ENCODE measurements at regions not wholly inside any gene's neighbourhood (a gene's known extent, or its start where the extent isn't known, plus 50 kb on each side); places are given as distances from the start of the nearest gene placed in this dataset.

DNA sequence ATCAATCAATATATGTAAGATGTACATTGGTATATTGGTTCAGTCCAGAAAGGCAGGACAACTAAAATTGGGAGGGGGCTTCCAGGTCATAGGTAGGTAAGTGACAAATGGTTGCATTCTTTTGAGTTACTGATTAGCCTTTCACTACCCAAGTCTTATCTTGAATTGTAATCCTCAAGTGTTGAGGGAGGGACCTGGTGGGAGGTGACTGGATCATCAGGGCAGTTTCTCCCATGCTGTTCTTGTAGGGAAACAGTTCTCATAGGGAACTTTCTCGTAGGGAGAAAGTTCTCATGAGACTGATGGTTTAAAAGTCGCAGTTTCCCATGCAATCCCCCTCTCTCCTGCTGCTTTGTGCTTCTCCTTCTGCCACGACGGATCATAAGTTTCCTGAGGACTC lies 809.2 kb downstream of the KCNT2 start:
- DNase-seq, result no peak

DNA sequence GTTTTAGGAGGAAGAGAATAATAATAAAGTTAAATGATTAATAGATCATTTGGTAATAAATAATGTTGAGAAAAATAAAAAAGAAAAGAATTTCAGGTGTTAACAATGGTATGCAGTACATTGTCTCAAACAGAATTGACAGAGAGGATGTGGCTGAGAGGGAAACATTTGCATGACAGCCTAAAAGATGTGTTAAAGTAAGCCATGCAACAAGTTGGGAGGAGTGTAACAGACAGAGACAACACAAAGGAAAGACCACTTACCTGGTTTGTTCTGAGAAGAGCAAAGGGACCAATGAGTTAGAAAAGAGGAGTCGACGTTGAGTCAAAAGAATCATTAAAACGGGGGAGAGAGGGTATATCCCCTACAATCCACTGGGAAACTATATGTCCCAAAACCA lies 814.0 kb downstream of the KCNT2 start:
- DNase-seq, result no peak

DNA sequence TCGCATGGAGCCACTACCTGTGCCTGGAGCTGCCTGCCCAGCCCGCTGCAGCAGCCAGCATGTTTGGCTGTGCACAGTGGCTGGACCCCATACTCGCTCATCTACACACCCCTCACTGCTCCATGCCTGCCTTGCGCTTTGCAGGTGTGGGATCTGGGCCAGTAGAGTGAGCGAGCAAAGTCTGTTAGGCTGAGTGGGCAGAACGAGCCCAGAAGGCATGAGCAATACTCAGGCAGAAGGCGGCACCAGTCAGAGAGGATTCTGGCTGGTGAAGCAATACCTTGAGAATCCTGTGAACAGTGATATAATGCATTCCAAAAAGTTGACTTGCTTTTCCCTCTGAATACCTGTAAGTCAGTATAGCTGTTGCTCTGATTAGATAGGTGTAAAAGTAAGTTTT lies 816.4 kb downstream of the KCNT2 start:
- DNase-seq, result no peak

DNA sequence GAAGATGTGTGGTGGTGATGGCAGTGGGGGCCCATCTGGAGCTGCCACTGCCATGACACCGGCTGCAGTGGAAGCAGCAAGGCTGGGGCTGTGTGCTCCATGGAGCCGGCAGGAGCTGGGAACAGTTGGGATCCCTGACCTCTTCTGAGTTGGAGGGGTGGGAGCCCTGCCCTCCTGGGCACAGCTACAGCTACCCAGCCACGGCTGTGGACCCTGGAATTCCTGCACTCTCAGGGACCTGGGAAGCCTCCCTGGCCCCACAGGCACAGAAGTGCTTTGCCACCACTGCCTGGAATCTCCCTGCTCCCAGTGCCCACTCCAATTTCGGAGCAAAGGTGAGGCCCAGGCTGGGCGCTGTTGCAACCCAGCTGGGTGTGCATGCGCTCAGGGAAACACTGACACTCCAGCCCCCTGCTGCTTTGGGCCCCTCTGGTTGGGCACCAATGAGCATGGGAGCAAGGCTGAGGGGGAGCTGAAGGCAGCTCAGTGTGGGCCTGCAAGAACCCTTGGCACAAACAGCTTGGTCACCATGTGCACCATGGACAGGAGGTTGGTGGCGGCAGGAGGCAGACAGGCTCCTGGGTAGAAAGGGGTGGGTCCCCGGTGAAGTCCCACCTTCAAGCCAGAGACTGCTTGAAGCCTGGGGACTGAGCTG lies 817.6 kb downstream of the KCNT2 start:
- no peak for DNase-seq

DNA sequence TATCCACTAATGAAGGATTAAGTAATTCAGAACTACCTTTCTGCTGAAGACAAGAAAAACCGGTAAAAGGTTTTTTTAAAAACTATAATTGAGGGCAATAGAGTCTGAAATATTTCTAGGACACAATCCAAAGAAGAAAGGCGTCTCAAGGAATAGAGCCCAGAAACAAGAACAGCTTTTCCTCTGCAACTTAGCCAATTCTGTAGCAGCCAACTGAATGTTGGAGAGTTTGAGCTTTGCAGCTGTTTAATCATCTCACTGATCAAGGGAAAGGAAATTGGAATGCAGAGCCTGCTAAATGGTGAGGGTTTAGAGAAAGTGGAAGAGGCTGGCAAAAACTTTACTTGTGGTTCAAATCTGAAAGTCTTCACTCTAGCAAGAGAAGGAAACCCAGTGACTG lies 818.9 kb downstream of the KCNT2 start:
- DNase-seq, result no peak

DNA sequence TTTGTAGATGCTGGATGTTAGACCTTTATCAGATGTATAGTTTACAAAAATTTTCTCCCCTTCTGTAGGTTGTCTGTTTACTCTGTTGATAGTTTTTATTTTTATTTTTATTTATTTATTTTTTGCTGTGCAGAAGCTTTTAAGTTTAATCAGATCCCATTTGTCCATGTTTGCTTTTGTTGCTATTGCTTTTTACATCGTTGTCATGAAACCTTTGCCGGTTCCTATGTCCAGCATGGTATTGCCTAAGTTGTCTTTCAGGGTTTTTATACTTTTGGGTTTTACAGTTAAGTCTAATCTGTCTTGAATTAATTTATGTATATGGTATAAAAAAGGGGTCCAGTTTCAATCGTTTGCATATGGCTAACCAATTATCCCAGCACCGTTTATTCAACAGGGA lies 819.5 kb downstream of the KCNT2 start:
- no peak for DNase-seq

DNA sequence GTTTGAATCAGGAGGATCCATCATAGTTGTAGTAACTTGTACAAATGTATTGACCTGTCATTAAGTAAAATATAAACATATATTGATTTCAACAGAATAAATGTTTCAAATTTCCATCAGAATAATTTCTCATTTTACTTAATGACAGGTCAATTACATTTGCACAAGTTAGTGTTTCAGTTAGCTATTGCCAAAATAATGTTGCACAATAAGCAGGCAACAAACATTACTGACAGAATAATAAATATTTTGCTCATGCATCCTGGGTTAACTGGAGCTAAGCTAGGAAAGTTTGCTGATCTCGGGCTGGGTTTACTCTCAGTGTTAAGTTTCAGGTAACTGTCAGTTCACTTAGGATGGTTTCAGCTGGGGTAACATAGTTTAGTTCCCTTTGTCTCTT lies 822.4 kb downstream of the KCNT2 start:
- no peak for DNase-seq

DNA sequence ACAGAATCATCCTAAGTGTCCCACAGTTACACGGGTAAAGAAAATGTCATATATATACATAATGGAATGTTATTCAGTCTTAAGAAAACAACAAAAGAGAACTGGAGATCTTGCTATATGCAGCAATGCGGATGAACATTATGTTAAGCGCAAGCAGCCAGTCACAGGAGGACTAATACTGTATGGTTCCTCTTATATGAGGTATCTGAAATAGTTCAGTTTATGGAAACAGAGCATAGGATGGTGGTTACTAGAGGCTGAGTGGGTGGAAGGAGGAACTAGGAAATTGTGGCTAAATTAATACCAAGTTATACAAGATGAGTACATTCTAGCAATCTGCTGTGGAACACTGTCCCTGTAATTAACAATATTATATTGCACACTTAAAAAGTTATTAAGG lies 834.3 kb downstream of the KCNT2 start:
- no peak for DNase-seq

DNA sequence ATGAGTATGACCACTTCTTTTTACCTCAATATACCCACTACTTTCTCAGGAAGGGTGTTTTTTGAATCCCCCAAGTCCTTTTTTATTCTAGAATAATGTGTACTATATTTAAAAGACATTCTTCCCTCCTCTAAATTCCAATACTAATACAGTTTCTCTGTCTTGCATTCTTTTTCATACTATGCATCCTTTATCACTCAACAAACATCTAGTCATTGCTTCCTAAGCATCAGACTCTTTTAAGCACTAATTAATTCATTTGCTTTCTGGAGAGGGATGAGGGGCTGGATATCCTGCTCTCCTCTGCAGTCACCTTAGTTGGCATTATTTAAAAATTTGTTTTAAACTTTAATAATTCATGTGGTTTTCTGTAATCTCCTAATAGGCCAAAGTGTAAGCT lies 838.8 kb downstream of the KCNT2 start:
- no peak for DNase-seq

DNA sequence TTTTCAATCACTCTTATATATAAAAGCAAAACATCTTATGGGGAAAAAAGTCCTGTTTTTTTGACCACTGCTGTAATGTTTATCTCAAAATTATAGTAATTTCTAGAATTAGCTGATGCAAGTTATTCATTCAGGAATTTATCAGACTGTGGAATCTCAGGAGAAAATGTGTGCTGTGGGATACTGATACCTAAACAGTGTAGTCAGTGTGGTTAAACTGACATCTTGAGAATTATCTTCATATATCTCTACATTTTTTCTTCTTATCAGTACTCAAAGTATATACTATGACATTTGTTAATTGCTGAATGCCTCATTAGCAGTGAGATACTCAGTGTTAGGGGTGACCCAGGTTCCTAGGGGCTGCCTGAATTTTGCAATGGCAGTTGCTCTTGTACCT lies 839.3 kb downstream of the KCNT2 start:
- no peak for DNase-seq

DNA sequence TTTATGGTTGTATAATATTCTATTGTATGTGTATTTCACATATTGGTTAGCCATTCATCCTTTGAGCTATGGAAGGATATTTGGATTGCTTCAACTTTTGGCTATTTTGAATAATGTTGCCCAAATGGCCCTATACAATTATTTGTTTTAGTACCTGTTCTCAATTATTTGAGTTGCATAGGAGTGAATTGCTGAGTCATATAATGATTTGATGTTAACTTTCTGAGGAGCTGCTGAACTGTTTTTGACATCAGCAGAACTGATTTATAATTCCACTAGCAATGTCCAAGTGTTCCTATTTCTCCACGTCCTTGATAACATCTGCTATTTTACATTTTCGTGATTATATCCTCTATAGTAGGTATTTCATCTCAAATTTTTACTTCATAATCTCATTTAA lies 839.9 kb downstream of the KCNT2 start:
- no peak for DNase-seq

DNA sequence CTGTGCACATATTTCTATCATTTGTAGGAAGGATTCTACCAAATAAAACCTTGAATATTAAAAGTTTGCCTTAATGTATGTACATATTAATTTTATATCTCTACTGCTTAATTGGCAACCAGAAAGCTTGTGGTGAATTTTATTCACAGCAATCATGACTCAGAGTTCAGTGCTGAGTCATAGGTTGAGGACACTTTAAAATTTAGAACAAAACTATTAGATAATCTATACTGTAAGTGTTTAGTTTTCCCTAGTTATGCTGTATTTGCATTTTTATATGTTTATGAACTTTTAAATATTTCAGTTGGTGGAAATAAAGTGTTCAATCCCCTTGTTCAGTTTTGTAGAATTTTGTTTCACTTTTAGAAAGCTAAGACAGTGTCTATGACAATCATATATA lies 841.5 kb downstream of the KCNT2 start:
- no peak for DNase-seq

DNA sequence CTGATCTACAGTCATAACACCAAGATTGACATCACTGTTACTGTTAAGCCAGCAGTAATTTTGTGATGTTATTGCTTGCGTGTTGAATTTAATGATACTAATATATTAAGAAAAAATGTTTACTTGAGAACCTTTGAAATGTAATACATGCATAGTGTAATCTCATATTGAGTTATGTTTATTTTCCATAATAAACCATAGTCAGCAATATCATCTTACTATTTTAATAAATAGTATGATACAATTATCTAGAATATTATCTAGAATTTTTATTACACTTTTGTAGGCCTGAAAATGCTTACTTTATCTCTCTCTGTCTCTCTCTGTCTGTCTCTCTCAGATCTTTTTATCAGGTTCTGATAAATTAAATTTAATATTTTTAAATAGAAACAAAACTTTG lies 843.1 kb downstream of the KCNT2 start:
- no peak for DNase-seq

DNA sequence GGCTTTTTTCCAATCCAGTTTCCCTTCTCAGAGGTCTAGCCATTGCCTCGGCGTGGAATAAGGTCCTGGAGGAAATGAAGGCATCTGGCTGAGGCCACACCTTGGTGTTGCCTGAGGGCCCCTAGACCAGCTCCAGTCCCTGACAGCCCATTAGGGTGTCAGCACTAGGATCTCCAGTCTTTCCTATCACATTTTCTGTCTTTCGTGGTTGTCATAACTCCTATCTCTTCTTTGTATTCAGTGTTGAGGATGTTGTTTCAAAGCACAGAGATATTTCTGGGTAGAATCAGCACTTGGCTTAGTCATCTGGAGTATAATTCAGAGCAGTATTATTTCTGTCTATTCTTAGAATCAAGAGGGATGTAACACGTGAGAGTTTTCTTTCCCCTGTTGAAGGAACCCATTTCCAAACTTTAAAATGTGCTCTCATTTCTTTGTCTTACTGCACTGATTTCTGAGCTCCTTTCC lies 844.3 kb downstream of the KCNT2 start:
- no peak for DNase-seq

DNA sequence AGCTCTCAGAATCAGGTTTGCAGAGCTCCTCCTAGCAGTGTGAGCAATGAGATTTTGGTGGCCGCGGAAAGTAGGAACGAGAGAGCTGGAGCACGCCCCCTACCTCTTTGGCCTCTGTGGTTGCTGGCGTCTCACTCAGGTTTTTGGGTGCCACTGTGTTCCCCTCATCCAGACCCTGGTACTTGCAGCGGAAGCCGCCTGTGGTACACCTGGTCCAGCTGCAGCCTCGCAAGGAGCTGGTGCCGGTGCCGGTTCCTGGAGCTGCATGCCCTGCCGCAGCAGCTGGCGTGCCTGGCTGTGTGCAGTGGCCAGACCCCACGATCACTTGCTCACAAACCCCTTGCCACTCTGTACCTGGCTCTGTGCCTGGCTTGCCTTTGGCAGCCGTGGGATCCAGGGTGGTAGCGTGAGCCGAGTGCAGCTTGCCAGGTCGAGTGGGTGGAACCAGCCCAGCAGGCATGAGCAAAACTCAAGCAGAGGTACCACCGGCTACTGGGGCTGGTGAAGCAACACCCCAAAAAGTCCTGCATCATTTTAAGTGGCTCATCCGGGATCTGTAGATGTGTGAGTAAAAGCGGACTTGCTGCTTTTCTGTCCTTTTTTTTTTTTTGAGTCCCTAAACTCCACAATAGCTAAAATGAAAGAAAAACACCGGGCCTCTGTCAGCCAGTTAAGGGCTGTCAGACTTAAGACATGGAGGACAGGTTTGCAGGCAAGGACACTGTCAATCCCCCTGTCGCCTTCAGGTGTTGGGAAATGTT lies 844.9 kb downstream of the KCNT2 start:
- peak; percentile 68 for DNase-seq

DNA sequence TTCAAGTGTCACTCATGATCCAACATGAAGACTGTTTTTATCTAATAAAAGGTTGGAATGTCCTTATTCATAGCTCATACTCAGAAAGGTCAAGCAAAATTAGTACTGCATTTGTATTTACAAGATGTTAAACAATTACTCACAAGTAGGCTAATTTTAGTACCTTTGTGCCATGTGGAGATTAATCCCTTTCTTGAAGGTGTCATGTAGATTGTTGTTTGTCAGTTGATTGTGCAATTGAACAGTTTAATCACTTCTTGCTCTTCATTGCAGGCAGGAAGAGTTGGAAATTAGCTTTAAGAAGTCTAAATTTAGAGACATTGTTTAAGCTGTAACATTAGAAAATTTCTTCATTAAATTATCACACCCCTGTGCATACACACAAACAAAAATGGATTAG lies 847.1 kb downstream of the KCNT2 start:
- no peak for DNase-seq

DNA sequence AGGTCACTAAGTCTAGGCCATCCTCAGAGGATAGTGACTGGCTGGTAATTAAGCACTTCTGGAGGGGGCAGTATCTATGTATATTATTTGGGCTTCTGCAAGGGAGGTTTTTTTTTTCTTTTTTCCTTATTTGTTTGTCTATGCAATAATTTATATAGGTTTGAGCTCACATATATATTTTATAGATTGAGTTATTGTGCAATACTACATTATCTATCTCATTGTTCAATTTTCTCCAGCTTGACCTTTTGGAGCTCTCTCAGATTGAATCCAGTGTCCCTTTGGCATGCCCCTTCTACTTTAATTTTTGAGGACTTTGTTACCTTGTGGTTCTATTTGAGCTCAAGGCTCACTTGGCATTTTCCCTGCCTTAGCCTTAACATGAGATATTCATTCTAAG lies 852.1 kb downstream of the KCNT2 start:
- DNase-seq, result no peak

DNA sequence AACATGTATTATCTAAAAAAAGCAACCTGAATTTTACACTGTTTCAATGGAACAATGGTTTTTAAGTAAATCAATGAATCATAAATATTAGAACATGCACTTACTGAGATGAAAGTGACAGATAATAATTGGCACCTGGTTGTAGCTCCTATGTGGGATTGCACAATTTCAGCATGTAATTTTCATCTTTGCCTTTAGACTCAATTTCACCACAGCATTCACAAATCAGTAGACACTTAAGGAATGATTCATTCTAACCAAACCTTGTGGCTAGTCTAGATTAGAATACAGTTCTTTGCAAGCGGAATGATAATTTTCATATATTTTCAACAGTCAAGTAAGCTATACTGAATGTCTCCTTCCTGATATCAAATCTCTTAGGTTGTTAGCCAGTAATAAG lies 853.4 kb downstream of the KCNT2 start:
- DNase-seq, result no peak

DNA sequence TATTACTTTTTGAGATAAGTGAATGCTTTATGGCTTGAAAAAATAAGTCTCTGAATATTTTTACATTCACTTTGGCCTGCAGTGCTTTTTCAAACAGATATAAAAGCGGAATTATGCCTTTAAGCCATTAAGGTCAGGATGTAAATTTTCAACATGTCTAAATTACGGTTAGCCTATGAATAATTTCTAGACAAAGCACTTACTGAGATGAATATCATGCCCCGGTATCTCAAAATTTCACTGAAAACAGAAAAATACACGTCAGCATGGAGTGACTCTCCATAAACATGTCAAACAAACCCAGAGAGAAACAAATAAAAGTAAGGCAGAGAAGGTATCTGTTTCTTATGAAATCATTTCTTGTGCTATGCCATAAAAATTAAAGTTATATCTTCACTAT lies 853.9 kb downstream of the KCNT2 start:
- no peak for DNase-seq

DNA sequence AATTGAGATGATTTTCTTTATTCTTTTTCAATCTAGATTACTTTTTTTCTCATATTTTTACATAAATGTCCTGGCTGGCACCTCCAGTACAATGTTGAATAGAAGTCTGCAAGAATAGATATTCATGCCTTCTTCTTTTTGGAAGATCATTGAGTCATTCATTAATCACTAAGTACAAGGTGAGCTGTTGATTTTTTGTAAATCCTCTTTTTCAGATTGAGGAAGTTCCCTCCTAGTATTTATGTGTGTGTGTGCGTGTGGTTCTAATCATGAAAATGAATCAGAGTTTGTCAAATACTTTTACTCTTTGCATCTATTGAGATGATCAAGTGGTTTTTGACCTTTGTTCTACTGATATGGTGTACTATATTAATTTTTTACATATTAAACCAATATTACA lies 859.3 kb downstream of the KCNT2 start:
- DNase-seq, result no peak

DNA sequence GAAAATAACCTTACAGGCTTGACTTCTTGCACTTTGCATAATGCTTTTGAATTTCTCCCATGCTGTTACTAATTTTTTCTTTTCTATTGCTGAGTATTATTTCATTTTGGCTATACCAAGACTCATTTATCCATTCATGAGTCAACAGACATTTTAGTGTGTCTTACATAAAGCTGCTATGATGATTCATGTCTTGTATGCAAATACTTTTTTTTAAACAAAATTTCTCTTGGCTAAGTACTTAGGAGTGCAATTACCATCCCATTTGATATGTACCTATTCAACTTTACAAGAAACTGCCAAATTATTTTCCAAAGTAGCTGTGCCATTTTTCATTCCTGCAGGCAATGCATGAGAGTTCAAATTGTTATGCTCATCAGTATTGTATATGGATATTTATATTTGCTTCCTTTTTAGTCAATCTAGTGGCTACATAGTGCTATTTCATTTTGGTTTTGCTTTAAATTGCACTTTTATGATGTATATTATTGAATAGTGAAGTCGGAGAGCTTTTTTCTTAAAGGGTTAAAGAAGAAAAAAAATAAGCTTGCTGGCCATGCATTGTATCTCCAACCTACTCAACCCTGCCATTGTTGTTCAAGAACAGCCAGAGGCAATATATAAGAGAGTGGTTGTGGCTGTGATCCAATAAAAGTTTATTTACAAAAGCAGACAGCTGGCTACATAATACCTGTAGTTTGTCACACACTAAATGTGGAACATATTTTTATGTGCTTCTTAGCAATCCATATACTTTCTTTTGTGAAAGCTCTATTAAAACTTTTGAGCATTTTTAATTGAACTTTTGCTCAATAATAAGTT lies 862.8 kb downstream of the KCNT2 start:
- peak; percentile 46 for DNase-seq

DNA sequence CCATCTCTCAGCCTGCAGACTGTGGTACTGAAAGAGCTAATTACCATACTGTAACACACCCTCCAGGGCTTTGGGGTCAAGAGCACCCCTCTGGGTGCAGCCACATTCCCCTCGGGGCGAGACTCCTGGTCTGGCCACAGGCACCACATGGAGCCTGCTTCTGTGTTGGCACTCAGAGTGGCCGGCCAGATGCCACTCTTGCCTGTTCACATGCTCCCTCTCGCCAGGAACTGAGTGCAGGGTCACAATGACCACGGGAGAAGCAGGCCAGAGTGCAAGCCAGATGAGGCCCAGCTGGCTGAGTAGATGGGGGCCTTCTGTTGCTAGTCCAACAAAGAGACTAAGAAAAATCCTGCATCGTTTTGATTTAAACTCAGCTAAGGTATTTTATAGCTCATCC lies 864.0 kb downstream of the KCNT2 start:
- no peak for DNase-seq

DNA sequence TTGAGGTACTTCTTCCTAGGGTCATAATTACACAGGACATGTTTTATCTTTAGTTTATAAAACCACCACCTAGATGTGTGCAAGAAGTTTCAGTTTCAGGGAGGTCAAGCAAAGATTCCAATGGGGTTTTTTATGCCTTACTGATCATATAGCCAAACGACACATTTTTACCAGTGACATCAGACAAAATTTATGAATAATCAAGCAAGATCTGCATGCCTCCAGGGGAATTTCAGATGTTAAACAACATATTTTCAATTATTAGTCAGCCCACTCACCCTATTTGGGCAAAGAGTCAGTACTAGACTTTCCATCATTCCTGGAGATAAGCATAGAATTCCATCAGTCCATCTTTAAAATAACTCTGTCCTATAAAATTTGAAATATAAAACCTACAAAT lies 867.4 kb downstream of the KCNT2 start:
- no peak for DNase-seq
